ENCODE measurements at regions not wholly inside any gene's neighbourhood (a gene's known extent, or its start where the extent isn't known, plus 50 kb on each side); places are given as distances from the start of the nearest gene placed in this dataset.

DNA sequence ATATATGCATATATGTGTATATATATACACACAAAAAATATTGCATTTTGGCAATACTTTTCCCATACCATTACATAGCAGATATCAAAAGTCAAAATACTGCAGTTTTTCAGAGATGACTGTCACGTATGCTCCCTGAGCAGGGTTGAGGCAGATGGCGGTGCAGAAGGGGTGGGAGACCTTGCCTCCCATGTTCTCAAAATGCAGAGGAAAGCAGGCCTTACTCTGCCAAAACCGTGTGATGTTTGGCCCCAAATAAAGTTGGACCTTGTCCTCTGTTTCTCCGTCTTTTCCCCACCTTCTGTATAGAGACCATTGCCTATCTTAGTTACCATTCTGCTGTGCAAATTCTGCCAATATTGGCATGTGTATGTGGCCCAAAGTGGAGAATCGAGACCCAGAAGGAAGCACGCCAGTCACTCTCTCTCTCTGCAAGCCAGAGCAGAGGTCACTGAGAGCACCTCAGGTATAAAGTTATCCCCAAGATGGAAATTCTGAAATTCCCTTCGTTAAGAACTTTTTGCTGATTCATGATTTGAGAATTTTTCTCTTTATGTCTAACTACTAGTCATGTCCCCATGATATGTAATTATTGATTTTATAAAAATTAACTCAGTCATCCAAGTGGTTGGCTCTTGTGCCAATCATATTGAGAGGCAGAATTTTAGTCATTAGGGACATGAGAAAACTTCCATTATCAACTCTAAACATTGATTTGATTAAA lies 898.8 kb downstream of the EPHA4 start:
- DNase-seq = no peak

GRCh38 chr2:220674033-220674432 lies 898.1 kb downstream of the EPHA4 start:
- DNase-seq = no peak

DNA sequence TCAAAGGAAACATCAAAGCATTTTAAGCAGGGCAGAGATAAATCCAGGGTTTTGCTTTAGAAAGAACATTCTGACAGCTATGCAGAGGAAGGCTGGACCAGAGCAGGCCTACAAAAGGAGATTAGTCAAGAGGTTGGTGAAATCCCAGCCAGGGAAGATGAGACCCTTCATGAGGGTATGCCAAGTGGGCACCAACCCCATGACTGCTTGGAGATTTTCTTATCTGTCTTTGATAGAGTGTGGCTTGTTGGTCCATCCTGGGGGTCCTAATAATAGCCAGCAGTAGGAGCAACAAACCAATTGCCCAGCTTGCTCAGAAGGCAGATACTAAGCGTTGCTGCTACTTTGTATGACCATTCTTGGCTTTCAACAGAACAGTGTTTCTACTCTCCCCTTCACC lies 895.4 kb downstream of the EPHA4 start:
- DNase-seq = no peak

DNA sequence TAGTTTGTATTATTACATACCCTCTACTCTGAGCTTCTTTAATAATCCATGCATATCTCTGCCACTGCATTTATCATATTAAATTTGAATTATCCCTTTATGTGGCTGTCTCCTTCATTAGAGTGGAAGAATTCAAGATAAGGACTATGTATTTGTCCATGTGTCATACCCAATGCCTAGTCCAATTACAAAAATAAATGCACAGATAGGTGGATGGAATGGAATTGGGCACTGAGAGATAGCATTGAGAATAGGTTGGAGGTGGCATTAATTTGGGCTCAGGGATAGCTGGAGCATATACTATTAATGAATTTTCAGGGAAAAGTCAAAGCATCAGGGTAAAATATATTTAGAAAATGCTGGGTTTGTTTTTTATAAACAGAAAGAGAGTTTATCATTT lies 893.2 kb downstream of the EPHA4 start:
- DNase-seq = no peak

DNA sequence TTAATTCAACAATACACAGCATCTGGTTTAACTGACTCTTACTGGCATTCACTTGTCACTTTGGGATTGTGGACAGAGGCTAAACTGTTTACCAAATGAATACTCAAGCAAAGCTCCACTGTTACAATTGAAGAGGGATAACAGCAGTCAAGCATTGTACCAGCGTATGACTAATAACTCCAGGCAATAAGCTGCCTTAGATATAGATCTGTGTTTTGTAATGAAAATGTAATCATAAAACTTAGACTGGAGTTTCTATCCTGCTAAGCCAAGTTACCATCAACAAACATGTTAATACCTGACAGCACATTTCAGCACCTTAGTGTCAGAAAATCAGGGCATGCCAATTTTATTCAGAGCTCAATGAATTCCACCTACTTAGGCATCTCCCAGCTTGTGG lies 889.5 kb downstream of the EPHA4 start:
- DNase-seq = no peak

GRCh38 chr2:220684099-220684498 lies 888.0 kb downstream of the EPHA4 start:
- DNase-seq = no peak

GRCh38 chr2:220687231-220687843 lies 884.8 kb downstream of the EPHA4 start:
- peak; percentile 68 for DNase-seq

DNA sequence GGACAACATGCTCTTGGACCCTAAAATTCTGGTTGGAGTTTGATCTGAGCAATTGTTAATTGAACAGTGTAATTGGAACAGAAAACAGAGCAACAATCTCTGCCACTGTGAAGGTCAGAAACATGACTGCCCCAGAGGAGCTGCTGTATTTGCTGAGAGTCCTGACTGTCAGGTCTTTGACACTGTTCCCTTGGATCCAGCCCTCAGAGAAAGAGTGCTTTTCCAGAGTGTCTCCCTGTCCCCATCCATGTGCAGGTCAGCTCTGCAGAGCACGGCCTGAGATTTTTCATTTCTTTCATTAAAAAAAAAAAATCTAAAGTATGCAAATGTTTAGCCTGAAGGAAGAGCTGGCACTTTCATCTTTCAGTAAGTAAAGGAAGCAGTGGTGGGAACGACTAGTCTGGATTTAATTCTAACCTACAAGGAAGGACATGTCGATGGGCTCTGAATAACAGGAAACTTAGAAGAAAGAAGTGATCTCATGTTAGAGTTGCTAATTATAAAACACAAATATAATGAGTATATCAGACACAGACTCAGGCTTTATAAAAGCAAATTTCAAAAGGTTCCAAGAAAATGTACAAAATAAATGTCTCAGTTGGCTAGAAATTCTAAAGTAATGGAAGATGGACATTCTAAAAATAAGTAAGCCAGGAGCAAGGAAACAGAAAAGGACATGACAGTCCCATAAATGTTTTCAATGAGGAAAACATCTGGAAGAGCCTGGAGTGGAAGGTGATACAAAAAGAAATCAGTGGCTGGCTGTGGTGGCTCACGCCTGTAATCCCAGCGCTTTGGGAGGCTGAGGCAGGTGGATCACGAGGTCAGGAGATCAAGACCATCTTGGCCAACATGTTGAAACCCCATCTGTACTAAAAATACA lies 876.5 kb downstream of the EPHA4 start:
- no peak for DNase-seq

DNA sequence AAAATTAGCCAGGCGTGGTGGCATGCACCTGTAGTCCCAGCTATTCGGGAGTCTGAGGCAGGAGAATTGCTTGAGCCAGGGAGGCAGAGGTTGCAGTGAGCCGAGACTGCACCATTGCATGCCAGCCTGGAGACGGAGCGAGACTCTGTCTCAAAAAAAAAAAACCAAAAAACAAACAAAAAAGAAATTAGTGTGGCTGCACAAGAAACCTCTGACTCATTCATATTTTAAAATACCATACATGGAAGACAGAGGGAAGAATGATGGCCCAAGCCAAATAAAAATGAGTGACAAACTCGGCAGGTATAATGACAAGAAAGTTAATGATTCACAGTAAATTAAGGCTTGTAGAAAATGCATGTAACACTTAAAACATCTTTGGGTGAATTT lies 875.8 kb downstream of the EPHA4 start:
- DNase-seq = no peak

GRCh38 chr2:220697011-220697410 lies 875.1 kb downstream of the EPHA4 start:
- DNase-seq = no peak

GRCh38 chr2:220701115-220701514 lies 871.0 kb downstream of the EPHA4 start:
- DNase-seq = no peak

DNA sequence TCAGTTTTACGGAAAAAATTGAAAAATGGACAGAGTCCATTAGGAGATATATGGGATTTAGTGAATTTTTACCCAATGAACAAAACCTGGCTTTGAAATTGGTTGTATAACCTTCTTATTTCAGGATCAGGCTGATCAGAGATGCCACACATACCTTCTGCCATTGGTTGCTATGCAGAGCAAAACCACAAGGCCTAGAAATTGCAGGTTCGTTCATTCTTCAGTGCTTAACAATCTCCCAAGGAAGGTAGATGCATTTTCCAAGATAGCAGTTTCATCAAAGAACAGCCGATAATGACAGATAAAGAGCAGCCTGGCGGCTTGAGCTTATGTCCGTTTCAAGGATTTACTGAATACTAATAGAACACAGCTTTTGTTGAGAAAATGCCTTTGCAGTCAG lies 868.8 kb downstream of the EPHA4 start:
- DNase-seq = no peak

DNA sequence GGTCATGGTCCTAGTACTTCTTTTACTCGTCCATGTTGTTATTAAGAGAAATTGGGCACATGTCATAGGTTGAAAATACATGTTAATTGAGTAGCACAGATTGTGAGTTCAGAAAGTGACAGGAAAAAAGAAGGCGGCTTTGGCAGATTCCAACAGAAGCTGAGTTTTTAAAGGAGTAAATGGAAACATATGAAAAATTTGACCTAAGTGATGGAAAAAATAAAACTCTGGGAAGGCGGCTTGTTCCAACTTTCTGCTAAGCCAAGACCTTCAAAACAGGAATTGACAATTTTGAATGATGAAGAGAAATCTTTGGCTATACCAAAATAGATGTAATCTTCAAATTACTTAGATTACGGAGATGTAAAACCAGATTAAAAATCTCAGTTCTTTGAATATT lies 868.0 kb downstream of the EPHA4 start:
- DNase-seq = no peak

GRCh38 chr2:220704810-220705209 lies 867.3 kb downstream of the EPHA4 start:
- DNase-seq = no peak

DNA sequence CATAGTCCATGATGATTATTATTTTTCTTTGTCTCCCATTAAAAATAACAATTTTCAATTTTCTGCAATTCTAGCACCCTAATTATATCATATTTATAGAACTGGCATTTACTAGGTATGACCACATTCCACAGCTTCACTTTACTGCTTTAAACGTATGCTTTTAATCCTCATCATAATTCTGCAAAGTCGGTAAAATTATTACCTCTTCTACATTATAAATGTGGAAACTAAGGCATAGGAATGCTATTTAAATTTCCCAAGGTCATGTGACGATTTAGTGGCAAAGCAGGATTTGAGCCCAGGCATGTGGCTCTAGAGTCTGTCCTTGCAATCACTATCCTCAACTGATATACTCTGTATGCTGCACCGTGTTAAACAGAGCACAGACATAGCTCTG lies 866.4 kb downstream of the EPHA4 start:
- DNase-seq = no peak

DNA sequence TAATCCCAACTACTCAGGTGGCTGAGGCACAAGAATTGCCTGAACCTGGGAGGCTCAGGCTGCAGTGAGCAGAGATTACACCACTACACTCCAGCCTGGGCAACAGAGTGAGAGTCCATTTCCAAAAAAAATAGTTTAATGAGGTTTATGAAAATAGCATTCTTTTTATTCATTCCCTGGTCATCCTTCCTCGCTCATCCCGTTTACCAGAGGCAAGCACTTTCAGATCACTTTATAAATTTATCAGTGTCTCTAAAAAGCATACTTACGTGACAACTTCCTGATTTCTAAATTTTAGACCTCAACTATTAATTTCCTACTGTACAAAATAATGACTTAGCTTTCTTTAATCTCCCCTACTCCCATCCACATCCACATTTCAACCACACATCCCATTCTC lies 864.8 kb downstream of the EPHA4 start:
- DNase-seq = no peak

- no peak for DNase-seq
Observed at GRCh38 chr2:220708366-220708765, 863.7 kb downstream of the EPHA4 start.

- no peak for DNase-seq
Observed at GRCh38 chr2:220717283-220717682, 854.8 kb downstream of the EPHA4 start.

DNA sequence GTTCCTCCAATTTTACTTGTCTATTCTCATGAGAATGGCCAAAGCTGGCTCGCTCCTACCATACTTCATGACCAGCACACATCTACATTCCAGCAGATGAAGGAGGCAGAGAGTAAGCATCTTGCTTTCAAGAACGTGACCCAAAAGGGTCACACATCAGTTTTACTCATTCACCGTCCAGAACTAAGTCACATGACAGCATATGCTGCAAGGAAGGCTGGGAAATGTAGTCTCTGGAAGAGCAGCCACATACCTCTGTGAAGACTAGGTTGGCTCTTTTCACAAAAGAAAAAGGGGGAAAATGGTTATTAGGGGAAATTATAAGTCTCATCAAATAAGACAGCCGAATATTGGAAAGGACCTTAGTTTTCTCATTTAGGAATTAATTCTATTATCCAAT lies 835.3 kb downstream of the EPHA4 start:
- no peak for DNase-seq

- no peak for DNase-seq
Observed at GRCh38 chr2:220743203-220743602, 828.9 kb downstream of the EPHA4 start.

DNA sequence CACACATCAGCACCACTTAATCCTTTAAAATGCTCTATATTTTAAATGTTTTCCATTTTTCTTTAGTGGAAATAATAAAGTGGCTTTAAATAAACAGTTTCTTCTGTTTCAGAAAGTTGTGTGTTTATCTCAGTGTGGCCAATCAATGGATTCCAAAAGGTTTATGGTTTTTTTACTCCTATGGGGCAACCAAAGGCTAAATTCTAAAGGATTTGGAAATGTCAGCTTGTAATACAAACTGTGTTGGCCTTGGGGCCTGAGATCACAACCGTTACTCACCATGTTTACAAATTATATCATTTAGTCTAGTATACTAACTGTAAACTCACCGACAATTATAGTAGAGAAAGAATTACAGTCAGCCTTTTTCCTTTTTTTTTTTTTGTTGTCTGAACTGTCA lies 827.2 kb downstream of the EPHA4 start:
- no peak for DNase-seq

- no peak for DNase-seq
Observed at GRCh38 chr2:220745682-220746081, 826.4 kb downstream of the EPHA4 start.

GRCh38 chr2:220747736-220748135 lies 824.4 kb downstream of the EPHA4 start:
- DNase-seq = no peak

- no peak for DNase-seq
Observed at GRCh38 chr2:220748875-220749479, 823.1 kb downstream of the EPHA4 start.

All from CD4-positive, alpha-beta T cell treated with Interleukin-17A for 1 hour (primary cell).